OCI-LY3 (cell line): ENCODE measurements at regions not wholly inside any gene's neighbourhood (a gene's known extent, or its start where the extent isn't known, plus 50 kb on each side); places are given as distances from the start of the nearest gene placed in this dataset.

Experiments
- CTCF ChIP-seq: fragments of 200-600, 300-600 bp; sonication (generic); IDR thresholded peaks from 2 replicates; pipeline ENCODE4 v1.5.1; 2014; ENCODE audit warnings: antibody characterized with exemption, low read length, low read depth
- EZH2phosphoT487 ChIP-seq: fragments of 200-600 bp; shearing (Covaris generic); IDR thresholded peaks from 2 replicates; pipeline ENCODE4 v1.6.1; 2018; ENCODE audit warnings: antibody characterized with exemption, mixed run types, low read depth

GRCh38 chr13:75136151-75136550 lies 345.8 kb downstream of the TBC1D4 start:
- TF ChIP-seq CTCF (no peak), EZH2phosphoT487 (no peak)
